ENCODE measurements at regions not wholly inside any gene's neighbourhood (a gene's known extent, or its start where the extent isn't known, plus 50 kb on each side); places are given as distances from the start of the nearest gene placed in this dataset.

DNA sequence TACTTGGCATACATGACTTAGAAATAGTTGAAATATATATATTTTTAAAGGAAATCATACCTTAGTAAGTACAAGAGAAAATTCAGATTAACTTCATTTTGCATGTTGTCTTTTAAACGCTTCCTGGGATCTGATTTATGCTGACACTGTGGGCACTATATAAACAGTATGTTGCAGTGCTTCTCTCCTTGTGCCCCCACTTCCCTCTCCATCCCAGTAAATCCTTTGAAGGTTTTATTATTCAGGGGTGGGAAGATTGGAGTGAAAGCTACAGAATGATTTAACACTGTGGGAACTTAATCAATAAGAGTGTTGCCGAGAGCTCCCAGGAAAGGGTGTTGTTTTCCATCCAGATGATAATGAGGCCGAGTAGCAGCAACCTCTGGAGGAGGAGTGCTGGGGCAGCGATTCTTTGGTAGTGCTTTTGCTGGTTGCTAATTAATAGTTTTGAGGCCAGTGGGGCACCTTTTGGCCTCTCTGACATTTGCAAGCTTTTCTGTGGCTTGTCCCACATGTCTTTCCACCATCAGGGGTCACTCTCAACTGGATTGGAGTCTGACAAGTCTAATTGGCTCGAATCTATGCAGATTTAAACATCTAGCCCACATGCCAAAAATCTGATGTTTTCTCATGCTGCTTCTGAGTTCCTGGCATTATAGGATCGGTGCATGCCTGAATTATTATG is 183.0 kb upstream of the MMS22L start:
- TF ChIP-seq CTCF (IDR thresholded peaks at IDR 0.05; ENCODE audit: insufficient read depth, low read depth, low read length) (no peak), EZH2 (IDR thresholded peaks at IDR 0.05; ENCODE audit: insufficient read depth, low read length) (no peak)
